D341Med (cell line): ENCODE measurements at regions not wholly inside any gene's neighbourhood (a gene's known extent, or its start where the extent isn't known, plus 50 kb on each side); places are given as distances from the start of the nearest gene placed in this dataset.

Experiments
- DNase-seq: peaks from one replicate; pipeline ENCODE4 v3.0.0; 2012; ENCODE audit warnings: low spot score

DNA sequence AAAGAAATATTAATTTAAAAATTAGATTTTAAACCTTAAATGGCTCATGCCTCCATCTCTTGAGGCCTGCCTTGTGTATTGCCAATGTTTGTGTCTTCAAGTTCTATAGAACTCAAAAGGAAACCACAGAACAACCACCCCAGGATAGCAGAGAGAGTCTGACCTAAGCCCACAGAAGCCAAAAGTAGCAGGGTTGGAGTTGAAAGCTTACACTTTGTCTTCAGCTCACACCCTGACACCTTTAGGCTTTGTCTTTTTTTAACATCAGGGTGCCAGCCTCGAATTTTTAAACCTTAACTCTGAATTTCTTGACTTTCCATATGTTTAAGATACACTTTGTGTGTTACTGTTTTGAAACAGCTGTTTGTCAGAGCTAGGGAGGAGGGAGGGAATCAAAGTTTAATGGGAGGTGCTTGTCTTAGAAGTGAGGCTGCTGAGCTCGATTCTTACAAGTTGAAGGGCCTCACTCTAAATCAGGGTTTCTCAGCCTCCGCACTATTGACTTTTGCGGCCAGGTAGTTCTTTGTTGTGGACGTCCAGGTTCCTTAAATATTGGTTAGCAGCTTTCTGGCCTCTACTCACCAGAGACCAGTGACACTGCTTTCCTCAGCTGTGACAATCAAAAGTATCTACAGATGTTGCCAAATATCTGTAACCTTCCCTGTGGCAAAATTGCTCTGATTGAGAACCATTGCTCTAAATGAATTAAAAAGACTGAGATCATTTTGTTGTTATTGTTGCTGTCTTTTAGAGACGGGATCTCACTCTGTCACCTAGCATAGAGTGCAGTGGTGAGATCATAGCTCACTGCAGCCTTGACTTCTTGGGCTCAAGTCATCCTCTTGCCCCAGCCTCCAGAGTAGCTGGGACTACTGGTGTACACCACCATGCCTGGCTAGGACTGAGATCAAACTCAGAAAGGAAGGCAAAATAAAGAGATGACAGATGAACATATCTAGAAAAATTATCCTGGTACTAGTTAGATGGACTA lies 139.2 kb upstream of the EOMES start:
- no peak for DNase-seq

DNA sequence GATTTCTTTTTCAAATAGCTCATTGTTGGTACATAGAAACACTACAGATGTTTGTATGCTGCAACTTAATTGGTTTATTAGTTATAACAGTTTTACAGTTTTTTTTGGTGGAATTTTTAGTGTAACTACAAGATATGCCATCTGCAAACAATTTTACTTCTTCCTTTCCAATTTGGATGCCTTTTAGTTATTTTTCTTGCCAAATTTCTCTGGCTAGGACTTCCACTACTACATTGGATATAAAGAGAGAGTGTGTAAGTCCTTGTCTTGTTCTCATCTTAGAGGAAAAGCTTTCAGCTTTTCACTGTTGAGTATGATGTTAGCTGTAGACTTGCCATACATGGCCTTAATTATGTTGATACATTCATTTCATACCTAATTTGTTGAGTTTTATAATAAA lies 143.6 kb upstream of the EOMES start:
- no peak for DNase-seq

DNA sequence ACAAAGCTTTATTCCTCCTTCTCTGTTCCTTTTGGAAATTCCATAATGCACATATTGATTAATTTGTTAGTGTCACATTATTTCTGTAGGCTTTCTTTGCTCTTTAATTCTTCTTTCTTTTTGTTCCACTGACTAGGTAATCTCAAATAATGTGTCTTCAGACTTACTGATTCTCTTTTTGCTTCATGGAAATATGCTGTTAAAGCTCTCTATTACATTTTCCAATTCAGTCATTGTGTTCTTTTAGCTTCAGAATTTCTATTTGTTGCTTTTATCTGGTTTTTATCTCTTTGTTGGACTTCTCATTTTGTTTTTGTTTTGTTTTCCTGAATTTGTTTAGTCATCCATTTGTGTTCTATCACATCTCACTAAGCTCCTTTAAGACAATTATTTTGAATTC lies 147.0 kb upstream of the EOMES start:
- DNase-seq = no peak

DNA sequence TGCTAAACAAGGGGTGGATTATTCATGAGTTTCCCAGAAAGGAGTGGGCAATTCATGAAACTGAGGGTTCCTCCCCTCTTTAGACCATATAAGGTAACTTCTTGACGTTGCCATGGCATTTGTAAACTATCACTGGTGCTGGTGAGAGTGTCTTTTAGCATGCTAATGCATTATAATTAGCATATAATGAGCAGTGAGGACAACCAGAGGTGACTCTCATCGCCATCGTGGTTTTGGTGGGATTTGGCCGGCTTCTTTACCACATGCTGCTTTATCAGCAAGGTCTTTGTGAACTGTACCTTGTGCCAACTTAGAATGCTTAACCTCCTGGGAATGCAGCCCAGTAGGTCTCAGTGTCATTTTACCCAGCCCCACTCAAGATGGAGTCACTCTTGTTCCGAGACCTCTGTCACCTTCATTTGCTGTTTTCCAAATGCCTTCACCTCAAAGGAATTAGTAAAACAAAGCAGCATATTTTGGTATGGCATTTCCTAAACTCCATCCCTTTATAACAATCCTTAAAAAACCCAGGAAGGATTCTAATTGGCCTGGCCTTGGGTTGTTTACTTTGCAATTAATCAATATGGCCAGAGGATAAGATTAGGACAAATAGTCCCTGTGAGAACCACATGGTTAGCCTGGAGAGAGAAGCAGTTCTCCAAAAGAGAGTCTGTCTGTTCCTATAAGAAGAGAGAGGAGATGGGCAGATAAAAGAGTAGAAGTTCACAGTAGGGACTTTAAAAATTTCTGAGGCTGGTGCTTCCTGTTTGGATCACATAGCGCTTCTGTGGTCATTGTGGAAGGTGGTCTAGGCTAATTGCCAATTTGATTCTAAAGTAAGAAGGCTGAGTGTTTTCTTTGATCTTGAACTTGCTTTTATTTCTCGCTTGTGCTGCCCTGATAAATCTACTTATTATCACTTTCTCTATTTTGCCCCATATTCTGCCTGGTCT lies 155.2 kb upstream of the EOMES start:
- DNase-seq = no peak

DNA sequence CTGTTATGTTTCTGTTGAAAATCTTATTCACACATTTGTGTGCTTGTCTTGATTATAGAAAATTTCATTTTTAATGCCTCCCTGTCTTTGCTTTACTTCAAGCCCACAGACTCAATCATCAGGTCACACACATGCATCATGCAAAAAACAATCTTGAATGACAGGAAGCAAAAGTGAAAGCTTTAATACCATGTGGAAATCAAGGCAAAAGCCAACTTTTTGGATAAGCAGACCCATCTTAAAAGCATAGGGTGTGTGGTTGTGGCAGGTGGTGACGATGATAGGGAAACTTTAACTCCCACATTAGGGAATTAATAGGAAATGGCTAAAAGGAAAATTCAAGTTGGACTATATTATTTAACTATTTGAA lies 155.9 kb upstream of the EOMES start:
- no peak for DNase-seq

DNA sequence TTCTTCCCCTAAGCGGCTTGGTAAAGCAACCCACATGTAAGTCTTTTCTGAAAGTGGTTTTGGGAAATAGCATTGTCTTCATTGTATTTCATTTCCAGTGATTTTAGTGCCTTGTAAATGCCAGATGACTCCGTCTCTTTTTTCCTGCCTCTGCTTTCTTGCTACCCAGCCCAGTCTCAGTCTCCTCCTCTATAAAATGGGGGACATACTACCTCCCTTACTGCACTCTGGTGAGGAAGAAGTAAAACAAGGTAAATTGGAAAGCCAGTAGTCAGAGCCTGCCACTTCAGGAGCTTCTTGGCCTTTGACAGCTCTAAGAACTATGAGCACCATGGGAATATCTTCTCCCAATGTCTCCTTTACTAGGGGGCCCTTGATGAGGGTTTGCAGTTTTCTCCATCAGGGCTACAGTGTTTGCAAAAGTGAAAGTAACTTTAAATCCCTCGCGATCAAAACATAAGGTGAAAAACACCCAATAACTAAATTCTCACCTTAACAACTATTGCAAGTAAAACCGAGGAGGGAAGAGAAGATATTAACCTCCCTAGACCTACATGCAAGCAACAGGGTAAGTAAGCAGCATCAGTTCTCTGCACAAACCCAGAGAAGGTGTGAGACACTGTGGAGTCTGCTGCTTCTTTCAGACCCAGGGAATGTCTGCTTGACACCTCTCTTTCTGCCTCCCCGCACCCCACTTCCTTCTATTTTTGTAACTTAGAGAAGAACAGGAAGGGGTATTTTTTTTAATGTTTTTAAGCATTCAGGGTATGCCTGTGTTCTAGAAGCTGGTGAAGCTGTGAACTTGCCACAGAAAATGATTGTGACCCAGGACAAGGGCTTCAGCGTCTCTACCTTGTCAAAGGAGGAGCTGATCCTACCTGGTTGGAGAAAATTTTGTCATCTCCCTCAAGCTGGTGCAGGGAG lies 159.1 kb upstream of the EOMES start:
- DNase-seq = no peak

DNA sequence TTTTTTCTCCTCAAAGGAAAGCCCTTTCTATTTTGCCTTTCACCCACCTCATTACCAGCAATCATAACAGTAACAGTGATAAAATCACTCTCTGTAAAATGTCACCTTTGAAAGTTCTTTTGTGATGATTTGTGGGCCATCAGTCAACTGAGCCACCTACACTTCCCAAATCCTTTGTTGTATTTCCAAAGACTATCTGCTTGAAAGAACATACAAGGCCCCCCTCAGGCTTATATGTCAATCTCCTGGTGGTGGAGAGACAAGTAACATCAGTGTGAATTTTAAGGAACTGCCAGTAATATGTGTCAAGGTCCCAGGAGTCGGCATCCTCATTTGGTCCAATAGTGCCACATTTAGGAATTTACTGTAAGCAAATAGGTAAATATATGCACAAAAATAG lies 161.1 kb upstream of the EOMES start:
- DNase-seq = no peak

DNA sequence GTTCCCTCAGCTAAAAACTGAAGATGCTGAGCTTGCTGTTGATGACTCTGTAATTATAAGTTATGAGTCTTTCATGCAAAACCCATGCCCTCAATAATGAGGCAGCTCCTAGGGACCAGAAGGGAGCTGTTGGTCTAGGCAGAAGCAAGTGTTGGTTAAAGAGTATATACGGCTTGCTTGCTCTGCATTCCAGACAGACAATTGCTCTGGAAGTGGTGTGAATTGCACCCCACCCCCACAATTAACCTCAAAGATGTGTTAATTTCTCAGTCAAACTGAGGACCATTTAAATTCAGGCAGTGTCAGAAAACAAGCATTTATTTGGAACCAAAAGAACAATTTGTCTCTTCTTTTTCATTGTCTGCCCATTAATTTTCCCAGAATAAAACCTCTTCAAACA lies 163.5 kb upstream of the EOMES start:
- no peak for DNase-seq

DNA sequence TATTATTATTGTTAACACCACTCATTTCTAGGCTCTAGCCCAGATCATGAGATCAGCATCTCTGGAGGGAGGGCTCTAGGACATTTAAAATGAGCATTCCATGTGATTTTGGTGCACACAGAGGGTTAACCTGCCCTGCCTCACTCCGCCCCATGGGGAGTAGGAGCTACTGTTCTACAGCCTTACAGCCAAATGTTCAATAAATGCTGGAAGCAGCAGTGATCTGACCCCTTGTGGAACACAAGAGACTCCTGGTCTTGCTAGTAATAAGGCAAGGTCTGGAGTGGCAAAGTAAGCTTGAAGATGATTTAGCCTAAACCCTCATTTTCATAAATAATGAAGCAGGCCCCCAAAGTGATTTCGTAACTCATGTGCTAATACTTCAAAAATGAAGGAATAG lies 166.4 kb upstream of the EOMES start:
- no peak for DNase-seq

DNA sequence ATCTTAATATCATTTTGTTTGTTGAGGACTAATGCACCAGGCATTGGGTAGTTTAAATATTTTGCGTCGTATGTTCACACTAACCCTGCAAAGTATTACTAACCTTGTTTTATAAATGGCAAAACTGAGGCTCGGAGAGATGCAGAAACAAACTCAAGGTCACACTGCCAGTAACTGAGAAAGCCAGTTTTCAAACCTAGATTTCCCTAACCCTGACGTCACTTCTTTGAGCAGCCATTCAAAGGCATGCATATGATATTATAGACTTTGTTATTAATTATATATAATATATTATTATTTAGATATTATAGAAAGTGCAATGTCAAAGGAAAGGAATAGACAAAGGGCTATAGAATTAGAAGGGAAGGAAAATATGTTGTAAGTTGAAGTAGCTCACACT lies 167.6 kb upstream of the EOMES start:
- no peak for DNase-seq

DNA sequence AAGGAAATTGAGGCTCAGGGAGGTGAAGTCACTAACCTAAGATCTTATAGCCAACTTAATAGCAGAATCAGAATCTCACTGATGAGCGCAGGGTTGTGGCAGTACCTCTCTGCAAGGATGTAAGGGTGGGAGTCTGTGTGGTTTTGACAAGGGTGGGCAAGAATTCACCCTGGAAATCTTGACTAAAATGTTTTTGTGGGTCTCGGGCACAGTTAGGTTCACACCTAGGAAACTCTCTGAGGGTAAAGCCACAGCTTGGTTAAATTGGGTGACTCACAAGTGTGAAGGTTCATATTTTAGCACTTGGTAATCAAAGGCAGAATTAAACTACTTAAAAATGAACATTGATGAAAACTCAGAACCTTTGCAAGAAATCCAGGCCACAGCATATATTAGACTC lies 178.2 kb upstream of the EOMES start:
- DNase-seq = no peak

DNA sequence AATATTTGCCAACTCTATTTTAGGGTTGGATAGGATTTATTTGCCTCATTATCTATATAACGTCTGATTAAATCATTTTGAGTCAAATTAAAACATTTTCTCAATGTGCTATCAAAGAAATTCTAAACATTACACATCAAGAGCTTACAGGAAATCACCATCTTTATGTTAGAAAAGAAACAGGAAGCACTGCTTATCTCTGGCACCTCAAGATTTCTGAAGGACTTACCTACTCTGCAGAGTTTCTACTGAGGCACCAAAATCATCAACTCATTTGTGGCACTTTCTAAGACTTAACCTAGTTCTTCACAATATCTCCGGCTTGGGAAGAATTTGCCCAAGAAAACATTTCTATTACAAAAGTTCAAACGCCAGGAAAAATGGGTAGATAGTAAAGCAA lies 181.3 kb upstream of the EOMES start:
- DNase-seq = no peak

DNA sequence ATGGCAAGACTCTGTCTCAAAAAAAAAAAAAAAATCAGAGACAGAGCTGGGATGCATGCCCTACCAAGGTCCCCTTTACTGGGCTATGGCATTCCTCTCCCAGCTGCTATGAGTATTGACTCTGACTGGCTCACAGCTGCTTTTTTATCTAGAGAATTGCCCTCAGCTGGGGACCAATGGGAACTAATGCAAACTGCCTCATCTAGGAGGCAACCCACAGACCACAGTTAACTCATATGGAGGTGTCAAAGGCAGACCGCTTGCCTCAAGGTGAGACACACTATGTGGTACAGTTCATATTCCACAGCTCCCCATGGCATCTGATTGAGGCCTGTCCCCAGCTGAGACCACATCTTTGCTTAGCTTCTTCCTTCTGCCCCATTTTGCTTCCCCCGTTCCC lies 183.5 kb upstream of the EOMES start:
- no peak for DNase-seq

DNA sequence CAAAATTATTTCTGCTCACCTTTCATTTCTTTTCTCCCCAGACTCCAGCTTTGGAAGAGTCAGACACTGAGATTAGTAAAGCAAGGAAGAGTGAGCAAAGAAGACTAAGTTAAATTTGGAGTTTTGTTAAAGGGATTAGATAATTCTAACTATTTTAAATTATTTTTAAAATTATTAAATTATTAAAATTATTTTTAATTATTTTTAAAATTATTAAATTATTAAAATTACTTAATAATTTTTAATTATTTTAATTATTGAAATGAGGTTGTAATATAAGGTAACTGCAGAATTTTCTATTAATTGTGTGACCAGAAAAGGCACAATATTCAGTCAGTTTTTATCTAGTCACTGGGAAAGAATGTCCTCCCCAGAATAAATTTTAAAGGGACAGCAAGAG lies 185.0 kb upstream of the EOMES start:
- DNase-seq = no peak

DNA sequence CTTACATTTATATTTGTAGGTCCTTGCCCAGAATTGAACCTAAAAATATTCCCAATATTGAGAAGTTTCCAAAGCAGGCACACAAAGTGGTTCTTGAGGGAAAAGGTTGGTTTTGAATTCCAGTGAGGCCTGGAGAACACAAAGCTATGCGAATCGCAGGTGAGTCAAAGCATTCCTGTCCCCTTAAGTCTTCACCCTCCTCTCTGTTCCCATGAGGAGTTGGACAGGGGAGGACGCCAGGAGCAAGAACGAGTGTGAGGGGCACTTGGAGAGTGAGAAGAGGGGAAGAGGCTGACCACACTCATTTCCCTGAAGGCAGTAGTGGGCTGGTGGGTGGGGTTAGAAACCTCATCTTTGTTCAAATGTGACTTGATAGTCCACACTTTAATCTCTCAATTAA lies 185.8 kb upstream of the EOMES start:
- no peak for DNase-seq

DNA sequence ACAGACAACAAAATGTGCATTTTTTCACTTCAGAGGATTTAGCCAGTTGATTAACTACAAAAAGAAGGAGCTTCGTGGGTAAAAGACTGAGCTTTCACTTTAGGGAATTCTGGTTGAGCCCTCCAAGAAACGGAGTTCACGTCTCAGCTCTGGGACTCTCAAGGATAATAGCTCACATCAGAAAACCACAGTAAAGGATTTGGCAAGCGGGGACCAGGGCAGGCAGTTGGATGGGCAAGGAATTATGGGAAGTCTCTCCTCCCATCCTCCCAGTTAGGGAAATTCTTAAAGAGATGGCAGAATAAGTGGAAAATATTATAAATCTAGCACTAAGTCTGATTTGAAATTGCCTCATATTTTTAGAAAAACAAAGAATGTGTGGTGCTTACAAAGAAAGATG lies 188.3 kb upstream of the EOMES start:
- DNase-seq = no peak

DNA sequence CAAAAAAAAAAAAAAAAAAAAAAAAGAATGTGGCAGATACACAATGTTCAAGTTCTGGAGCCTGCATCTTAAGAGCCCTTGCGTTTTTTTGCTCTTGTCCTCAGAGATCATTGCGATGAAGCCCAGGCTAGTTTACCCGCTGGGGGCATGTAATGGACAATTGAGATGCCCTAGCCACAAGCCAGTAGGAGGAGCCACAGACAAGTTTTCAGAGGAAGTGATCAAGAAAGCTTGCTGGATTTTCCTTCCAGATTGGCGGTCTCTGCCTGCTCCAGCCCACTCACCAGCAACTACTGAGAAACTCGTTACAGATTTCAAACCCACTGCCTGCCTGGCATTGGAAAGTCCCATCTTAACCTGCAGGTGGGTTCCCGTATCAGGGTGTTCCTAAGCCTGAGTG lies 192.1 kb upstream of the EOMES start:
- no peak for DNase-seq

DNA sequence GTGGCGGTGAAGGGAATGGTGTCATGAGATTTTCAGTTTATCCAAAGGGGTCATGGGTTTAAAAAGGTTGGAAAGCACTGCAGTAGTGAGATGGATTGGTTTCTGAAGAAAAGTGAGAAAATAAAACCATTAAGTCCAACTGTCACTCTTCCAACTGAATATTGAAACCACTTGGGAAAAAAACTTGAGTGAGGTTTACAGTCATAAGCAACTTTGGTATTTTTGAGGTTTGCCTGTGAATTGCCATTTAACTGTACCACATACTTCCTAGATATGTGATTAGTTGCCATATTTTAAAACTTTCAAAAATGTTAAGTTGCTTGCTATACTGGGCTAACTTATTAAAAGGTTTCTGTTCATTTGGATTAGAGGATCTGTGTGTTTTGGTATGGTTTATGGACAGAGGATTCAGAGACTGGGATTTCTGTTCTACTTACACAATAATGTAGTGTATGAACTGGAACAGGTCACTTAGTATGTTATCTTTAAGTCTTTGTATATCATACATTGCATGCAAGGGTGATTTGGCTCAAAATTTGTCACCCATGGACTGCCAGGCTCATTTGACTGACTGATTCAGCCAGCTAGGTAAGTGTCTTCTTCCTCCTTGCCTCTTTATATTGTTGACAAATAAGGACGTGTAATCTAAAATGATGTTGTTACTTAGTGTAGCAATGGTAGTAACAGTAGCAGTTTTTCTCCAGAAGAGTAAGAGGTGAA lies 201.4 kb upstream of the EOMES start:
- DNase-seq = no peak

DNA sequence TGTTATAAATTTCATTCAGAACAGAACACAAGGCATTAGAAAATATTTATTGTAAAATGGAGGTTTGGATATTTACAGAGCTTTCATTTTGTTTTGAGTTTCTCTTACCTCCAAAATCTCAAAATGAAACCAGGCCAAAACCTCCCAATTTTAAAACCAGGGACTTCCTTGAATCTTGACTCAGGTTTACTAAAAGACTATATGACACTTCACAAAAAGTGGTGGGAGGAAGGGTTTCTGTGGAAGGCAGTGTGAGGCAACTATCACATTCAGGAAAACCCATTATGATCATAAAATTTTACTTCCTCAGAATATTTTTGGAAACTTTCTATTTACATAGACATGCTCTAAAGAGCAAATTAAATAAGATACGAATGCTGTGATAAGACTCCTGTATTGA lies 205.8 kb upstream of the EOMES start:
- DNase-seq = no peak

DNA sequence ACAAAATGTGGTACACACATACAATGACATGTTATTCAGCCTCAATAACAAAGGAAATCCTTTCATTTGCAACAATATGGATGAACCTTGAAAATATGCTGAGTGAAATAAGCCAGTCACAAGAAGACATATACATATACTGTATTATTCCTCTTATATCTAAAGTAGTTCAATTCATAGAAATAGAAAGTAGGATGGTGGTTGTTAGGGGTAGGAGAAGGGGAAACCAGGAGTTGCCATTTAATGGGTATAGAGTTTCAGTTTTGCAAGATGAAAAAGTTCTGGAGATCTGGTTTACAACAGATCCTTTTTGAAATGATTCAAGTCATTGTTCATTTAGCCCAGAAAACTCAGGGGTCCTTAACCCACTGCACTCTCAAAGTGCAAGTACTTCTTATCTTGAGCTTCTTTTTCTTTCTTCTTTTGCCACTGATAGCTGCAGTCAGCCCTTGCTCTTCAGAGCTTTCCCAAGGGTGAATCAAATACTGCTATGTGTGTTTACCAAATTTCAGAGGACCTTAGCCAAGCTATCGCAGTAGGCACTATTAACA lies 208.0 kb upstream of the EOMES start:
- DNase-seq = no peak

DNA sequence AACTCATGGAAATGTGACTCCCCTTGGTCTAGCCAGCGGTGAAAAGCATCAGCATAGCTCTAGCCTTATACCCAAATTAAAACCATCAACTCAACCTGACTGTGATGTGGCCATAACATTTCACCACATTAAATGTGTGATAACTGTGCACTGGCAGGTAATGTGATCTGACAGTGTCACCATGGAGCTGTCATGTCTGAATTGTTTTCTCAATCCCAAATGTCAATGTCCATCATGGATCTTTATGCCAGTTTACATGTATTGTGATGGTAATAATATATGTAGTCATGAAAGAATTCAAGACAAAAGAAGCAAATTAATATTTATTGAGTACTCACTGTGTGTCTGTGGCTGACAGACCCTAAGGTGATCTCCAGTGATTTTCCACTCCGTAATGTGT lies 213.4 kb upstream of the EOMES start:
- no peak for DNase-seq
